ENCODE measurements at regions not wholly inside any gene's neighbourhood (a gene's known extent, or its start where the extent isn't known, plus 50 kb on each side); places are given as distances from the start of the nearest gene placed in this dataset.

DNA sequence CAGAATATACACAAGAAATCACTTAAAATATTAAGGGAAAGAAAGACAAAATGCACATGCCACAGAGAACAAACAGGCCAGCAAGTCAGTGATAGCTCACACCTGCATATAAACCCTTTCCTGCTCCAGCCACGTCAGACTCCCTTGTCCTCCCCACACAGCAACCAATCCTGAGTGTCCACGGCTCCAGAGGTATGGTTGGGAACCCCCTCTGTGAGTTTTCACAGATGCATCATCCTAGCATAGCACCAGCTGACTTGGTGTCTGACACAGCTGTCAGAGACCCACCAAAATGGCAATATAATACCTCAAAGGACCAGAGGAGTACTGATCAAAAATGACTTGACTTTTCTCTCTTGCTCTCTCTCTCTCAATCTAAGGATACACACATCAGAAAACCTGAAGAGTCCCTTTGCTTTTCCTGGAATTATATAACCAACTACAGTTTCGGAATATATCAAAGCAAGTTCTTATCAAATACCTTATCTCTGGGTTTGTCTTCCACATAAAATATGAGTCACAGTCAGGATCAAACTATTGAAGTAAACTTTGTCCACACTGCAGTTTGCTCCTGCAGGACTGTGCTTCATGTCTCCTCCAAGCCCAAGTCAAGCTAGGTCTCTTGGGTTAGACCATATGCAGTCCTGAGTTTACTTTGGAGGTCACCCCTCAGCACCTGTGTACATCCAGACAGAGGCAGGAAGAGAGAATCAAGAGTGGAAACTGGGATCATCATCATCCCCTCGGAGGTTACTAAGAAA is 187.1 kb upstream of the THBS1 start:
- TF ChIP-seq, protein P1, sequence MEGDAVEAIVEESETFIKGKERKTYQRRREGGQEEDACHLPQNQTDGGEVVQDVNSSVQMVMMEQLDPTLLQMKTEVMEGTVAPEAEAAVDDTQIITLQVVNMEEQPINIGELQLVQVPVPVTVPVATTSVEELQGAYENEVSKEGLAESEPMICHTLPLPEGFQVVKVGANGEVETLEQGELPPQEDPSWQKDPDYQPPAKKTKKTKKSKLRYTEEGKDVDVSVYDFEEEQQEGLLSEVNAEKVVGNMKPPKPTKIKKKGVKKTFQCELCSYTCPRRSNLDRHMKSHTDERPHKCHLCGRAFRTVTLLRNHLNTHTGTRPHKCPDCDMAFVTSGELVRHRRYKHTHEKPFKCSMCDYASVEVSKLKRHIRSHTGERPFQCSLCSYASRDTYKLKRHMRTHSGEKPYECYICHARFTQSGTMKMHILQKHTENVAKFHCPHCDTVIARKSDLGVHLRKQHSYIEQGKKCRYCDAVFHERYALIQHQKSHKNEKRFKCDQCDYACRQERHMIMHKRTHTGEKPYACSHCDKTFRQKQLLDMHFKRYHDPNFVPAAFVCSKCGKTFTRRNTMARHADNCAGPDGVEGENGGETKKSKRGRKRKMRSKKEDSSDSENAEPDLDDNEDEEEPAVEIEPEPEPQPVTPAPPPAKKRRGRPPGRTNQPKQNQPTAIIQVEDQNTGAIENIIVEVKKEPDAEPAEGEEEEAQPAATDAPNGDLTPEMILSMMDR (IDR thresholded peaks at IDR 0.05; ENCODE audit: control extremely low read depth in 1 of 3, insufficient read depth in 1 of 3, low read depth in 1 of 3, low read length in 3 of 3), result no peak
- TF ChIP-seq CHD2 (IDR thresholded peaks at IDR 0.05; ENCODE audit: low read length) (no peak), ZNF274 (IDR thresholded peaks at IDR 0.05; ENCODE audit: borderline replicate concordance, extremely low read depth, low read length) (no peak), POLR2A (IDR thresholded peaks at IDR 0.05; ENCODE audit: control extremely low read depth in 1 of 2, low read depth in 2 of 2, low read length in 2 of 2) (no peak), POLR2AphosphoS5 (IDR thresholded peaks at IDR 0.05; ENCODE audit: low read depth, low read length) (no peak), SAP30 (IDR thresholded peaks at IDR 0.05; ENCODE audit: insufficient read depth, insufficient replicate concordance, low read length) (no peak), PHF8 (conservative IDR thresholded peaks at IDR 0.05; ENCODE audit: low read depth, low read length) (no peak), GTF2F1 (IDR thresholded peaks at IDR 0.05; ENCODE audit: borderline replicate concordance, low read depth, low read length) (no peak)
